K562 (cell line): ENCODE measurements at regions not wholly inside any gene's neighbourhood (a gene's known extent, or its start where the extent isn't known, plus 50 kb on each side); places are given as distances from the start of the nearest gene placed in this dataset.
"Not testable (repeated sequence)": the region's sequence is repeated elsewhere in the genome, so short reads cannot be mapped to it uniquely, and the experiment has no call there.

Source experiments
- ATAC-seq: fragments of 200-7000 bp; cut with Tn5 transposase; 3 replicates; pipeline ENCODE4 v1.9.1; 2020; ENCODE audit warnings: moderate library complexity
- BruUV-seq: library from RNA; stranded (reverse); fragments of 400-500 nt; replicated peaks from 2 replicates; lab custom pipeline; 2021; lab: Mats Ljungman, UMichigan
- CTCF ChIA-PET: fragments of 300-600 bp; formaldehyde crosslinking; extraction: SDS; loops from one replicate; lab custom pipeline; 2021; ENCODE audit warnings: low intra/inter-chr PET ratio; lab: Yijun Ruan, JAX
- POLR2A ChIA-PET: fragments of 300-600, 350-650 bp; sonication (Branson Sonifier 250); formaldehyde crosslinking; extraction: SDS; loops from one replicate; lab custom pipeline; 2021; ENCODE audit warnings: antibody characterized with exemption, inconsistent platforms; lab: Yijun Ruan, JAX
- DNase-seq, 4 experiments: peaks; one replicate each; pipeline versions ENCODE4 v3.0.0 to v3.0.0-alpha.2; 2011 to 2018; ENCODE audit warnings: low spot score in 3 of 4, mixed read lengths in 3 of 4; ENCODE audit errors: extremely low read depth in 1 of 4
- FAIRE-seq: peaks from 2 replicates; lab custom pipeline; 2011; peaks lifted over from hg19 to GRCh38; lab: Jason Lieb, UNC
- H2AFZ ChIP-seq: 2 replicates; pipeline ENCODE4 v1.6.0; 2011; ENCODE audit warnings: low read depth, low read length, control low read depth, inconsistent platforms
- H3K27ac ChIP-seq: fragments of 200-600 bp; 3 replicates; pipeline ENCODE4 v1.8.0; 2011; ENCODE audit warnings: low read depth, mild to moderate bottlenecking, control low read depth, inconsistent platforms, low read length, moderate library complexity, mixed read lengths; ENCODE audit errors: extremely low read depth
- H3K27me3 ChIP-seq, 2 experiments: fragments of 300-600 bp in 1 of 2; 2 replicates in 1 of 2; 3 replicates in 1 of 2; pipeline versions ENCODE4 v1.6.0 to v1.8.0; 2011; ENCODE audit warnings: inconsistent platforms in 2 of 2, low read length in 2 of 2, mild to moderate bottlenecking in 1 of 2, mixed read lengths in 1 of 2, moderate library complexity in 1 of 2; ENCODE audit not compliant: control insufficient read depth in 2 of 2, insufficient read depth in 2 of 2
- H3K36me3 ChIP-seq: fragments of 300-600 bp; 3 replicates; pipeline ENCODE4 v1.8.0; 2011; ENCODE audit warnings: mild to moderate bottlenecking, low read length, inconsistent platforms; ENCODE audit not compliant: control insufficient read depth, insufficient read depth
- H3K4me1 ChIP-seq, 2 experiments: fragments of 200-600 bp in 1 of 2; replicated peaks in 1 of 2; 2 replicates in 1 of 2; 3 replicates in 1 of 2; pipeline versions ENCODE4 v1.5.1 to v1.8.0; 2011; ENCODE audit warnings: inconsistent platforms in 2 of 2, low read length in 2 of 2, mild to moderate bottlenecking in 1 of 2, mixed read lengths in 1 of 2, moderate library complexity in 1 of 2; ENCODE audit not compliant: control insufficient read depth in 2 of 2, insufficient read depth in 2 of 2
- H3K4me2 ChIP-seq: 2 replicates; pipeline ENCODE4 v1.6.1; 2011; ENCODE audit warnings: low read length, control low read depth, inconsistent platforms, mixed read lengths; ENCODE audit not compliant: insufficient read depth
- H3K4me3 ChIP-seq: fragments of 200-600 bp; sonication (generic), shearing (Covaris generic); 2 replicates; pipeline ENCODE4 v1.5.1; 2016; ENCODE audit warnings: control low read depth, inconsistent platforms
- H3K79me2 ChIP-seq: fragments of 200-600 bp; 3 replicates; pipeline ENCODE4 v1.8.0; 2011; ENCODE audit warnings: low read length, inconsistent platforms; ENCODE audit not compliant: control insufficient read depth, insufficient read depth
- H3K9ac ChIP-seq, 2 experiments: 2 replicates each; pipeline versions ENCODE4 v1.6.0 to v1.6.1; 2011; ENCODE audit warnings: low read depth in 2 of 2, low read length in 2 of 2, control low read depth in 1 of 2, inconsistent platforms in 1 of 2, mild to moderate bottlenecking in 1 of 2, mixed read lengths in 1 of 2; ENCODE audit not compliant: insufficient read depth in 1 of 2
- H3K9me1 ChIP-seq: one replicate; pipeline ENCODE4 v1.6.0; 2011; ENCODE audit warnings: inconsistent platforms, mild to moderate bottlenecking, low read length, moderate library complexity; ENCODE audit not compliant: control insufficient read depth, insufficient read depth
- H3K9me3 ChIP-seq: replicated peaks from 2 replicates; pipeline ENCODE4 v1.5.1; 2011; ENCODE audit warnings: low read depth, low read length, inconsistent platforms; ENCODE audit not compliant: control insufficient read depth, insufficient read depth
- H4K20me1 ChIP-seq: replicated peaks from 2 replicates; pipeline ENCODE4 v1.6.1; 2011; ENCODE audit warnings: low read length, inconsistent platforms, mixed read lengths; ENCODE audit not compliant: control insufficient read depth, insufficient read depth
- CBX1 ChIP-seq: sonication (generic); IDR thresholded peaks from 2 replicates; pipeline ENCODE4 v1.6.1; 2016; ENCODE audit warnings: antibody characterized with exemption, low read depth, mild to moderate bottlenecking
- DLX4 ChIP-seq: fragments of 250-450 bp; sonication (Bioruptor Pico); IDR thresholded peaks from 2 replicates; pipeline ENCODE4 v1.6.1; 2021; ENCODE audit warnings: mild to moderate bottlenecking
- HNRNPH1 ChIP-seq: fragments of 200-400 bp; formaldehyde crosslinking; optimal IDR thresholded peaks from 2 replicates; pipeline ENCODE3; 2017; ENCODE audit warnings: low read depth, mild to moderate bottlenecking, low read length, moderate library complexity
- NONO ChIP-seq, 2 experiments: fragments of 200-400 bp in 1 of 2; fragments of 450-650 bp in 1 of 2; formaldehyde crosslinking in 1 of 2; IDR thresholded peaks; 2 replicates each; pipeline ENCODE4 v1.6.1; 2017; ENCODE audit warnings: low read depth in 2 of 2, mild to moderate bottlenecking in 2 of 2, moderate library complexity in 2 of 2, low read length in 1 of 2
- PRDM10 ChIP-seq: fragments of 450-650 bp; IDR thresholded peaks from 2 replicates; pipeline ENCODE4 v1.6.1; 2018; ENCODE audit not compliant: partially characterized antibody
- ZNF24 ChIP-seq: fragments of 450-650 bp; IDR thresholded peaks from 2 replicates; pipeline ENCODE4 v1.6.1; 2016
- WGBS: fragments of 100-300 bp; shearing (Covaris generic); methylation state at CpG from one replicate; pipeline ENCODE4 v1.1.6; 2016; ENCODE audit warnings: low coverage, mixed read lengths; ENCODE audit not compliant: insufficient coverage; ENCODE audit errors: missing lambda C conversion rate; 5-methylcytosine and 5-hydroxymethylcytosine counted together
- in situ Hi-C: fragments of 300-500 bp; cut with MboI; formaldehyde crosslinking; loops from 4 replicates; pipeline ENCODE4 v1.15.0; 2018; ENCODE audit warnings: inconsistent platforms, mixed read lengths
- intact Hi-C: fragments of 100-400 bp; cut with micrococcal nuclease; formaldehyde crosslinking; loops from 2 replicates; pipeline ENCODE4 v1.14.2; 2022

- H3K9ac ChIP-seq, DNase-seq, H4K20me1 ChIP-seq, FAIRE-seq, BruUV-seq, ATAC-seq, H3K4me3 ChIP-seq, POLR2A ChIA-PET, H3K27me3 ChIP-seq, H3K27ac ChIP-seq, H3K4me1 ChIP-seq, intact Hi-C loops, H3K36me3 ChIP-seq, in situ Hi-C loops, H3K9me1 ChIP-seq, CTCF ChIA-PET, H3K9me3 ChIP-seq, H3K79me2 ChIP-seq, H2AFZ ChIP-seq, H3K4me2 ChIP-seq: not testable (repeated sequence)
- WGBS: 5% methylated on average over 11 of the region's 11 CpGs
These were observed 829.8 kb downstream of the TNS3 start for GRCh38 chr7:46751927-46752723.

GRCh38 chr7:46751471-46751870 lies 830.4 kb upstream of the IGFBP3 start:
- Histone ChIP-seq H3K9me3 (0 out of 2 replicates have a peak, but pooled peaks cover 3% of the 10 kb centered on the region), H2AFZ (no peak overlapping the region), H3K4me1 (no peaks in the 10 kb centered on the region), H3K79me2 (no peaks in the 10 kb centered on the region), H3K4me2 (no peak overlapping the region), H3K27me3 (no peaks in the 10 kb centered on the region), H3K9ac (no peak overlapping the region), H4K20me1 (no peaks in the 10 kb centered on the region), H3K27ac (no peak overlapping the region), H3K9me1 (no peaks in the 10 kb centered on the region), H3K4me3 (no peak overlapping the region), H3K36me3 (no peaks in the 10 kb centered on the region)
- DNase-seq (no peak), ATAC-seq (no peak), FAIRE-seq (no peak)
- WGBS: 0% methylated on average over 4 of the region's 4 CpGs
- in situ Hi-C loops: no loop called here
- intact Hi-C loops: no loop called here
- ChIA-PET POLR2A (no interaction called here), CTCF (no interaction called here)
- no TSS peak for BruUV-seq
- no peak for TF ChIP-seq HNRNPH1
- no peak for TF ChIP-seq DLX4
- TF ChIP-seq CBX1: no peak
- TF ChIP-seq PRDM10: no peak
- TF ChIP-seq NONO (IDR thresholded peaks at IDR 0.05; ENCODE audit: low read depth in 2 of 2, low read length in 1 of 2): no peak
- no peak for TF ChIP-seq ZNF24
